GM19395 (cell line): ENCODE measurements at regions not wholly inside any gene's neighbourhood (a gene's known extent, or its start where the extent isn't known, plus 50 kb on each side); places are given as distances from the start of the nearest gene placed in this dataset.
A peak's percentile ranks its signal among the peaks of the same experiment; 100 is the strongest.

Experiments used
- ATAC-seq: cut with Tn5 transposase; IDR thresholded peaks from one replicate; pipeline ENCODE4 v1.9.1; 2021; ENCODE audit warnings: mild to moderate bottlenecking, moderate library complexity; ENCODE audit not compliant: unreplicated experiment

DNA sequence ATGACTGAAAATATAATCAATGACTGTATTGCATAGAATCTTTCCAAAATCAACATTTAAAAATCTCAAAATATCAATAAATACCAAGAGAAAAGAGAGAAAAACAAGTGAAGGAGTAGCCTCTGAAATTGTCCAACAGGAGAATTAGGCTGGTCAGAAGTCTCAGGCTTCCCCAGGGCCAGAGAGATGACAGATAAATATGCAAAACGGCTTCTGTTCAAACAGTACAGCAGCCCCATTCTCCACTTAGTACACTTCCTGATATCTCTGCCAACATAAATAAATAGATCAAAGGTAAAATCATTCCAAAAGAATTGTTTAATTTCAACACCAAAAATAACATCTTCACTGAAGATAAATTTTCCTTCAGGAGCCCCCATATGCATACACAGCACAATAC lies 204.7 kb upstream of the GABRA2 start:
- no peak for ATAC-seq

DNA sequence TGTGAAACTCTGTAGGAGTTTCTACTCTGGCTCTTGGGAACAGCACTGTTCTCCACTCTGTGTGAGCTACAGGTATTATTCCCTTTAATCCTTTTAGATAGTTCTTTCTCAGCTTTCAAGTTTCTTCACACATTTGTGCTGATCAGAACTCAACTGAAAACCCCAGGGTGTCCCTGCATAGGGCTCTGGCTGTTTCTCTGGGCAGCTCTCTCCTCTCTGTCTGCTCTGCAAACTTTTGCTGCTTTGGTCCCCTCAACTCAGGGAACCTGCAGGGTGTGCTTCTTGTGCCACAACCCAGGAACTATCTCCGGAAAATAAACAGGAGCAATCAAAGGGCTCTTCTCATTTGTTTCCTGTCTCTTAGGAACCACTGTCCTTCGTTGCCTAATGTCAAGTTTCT lies 196.6 kb upstream of the GABRA2 start:
- no peak for ATAC-seq

DNA sequence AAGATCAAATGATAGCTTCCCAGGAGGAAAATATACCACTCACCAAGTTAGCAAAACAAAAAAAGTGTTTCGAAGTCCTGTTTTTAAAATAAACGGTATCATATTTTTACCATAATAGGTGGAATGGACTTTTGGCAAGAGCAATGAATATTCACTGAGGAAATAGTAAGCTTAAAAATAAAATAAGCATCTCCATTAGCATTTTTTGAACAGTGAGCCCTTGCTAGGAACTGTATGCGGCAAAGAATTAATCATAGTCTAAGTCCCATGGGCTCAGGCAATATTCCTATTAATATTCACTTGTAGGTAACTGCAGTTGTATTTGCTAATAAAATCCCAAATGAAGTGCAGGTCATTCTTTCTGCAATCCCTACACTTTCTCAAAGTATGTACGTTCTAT lies 191.7 kb upstream of the GABRA2 start:
- ATAC-seq: no peak

DNA sequence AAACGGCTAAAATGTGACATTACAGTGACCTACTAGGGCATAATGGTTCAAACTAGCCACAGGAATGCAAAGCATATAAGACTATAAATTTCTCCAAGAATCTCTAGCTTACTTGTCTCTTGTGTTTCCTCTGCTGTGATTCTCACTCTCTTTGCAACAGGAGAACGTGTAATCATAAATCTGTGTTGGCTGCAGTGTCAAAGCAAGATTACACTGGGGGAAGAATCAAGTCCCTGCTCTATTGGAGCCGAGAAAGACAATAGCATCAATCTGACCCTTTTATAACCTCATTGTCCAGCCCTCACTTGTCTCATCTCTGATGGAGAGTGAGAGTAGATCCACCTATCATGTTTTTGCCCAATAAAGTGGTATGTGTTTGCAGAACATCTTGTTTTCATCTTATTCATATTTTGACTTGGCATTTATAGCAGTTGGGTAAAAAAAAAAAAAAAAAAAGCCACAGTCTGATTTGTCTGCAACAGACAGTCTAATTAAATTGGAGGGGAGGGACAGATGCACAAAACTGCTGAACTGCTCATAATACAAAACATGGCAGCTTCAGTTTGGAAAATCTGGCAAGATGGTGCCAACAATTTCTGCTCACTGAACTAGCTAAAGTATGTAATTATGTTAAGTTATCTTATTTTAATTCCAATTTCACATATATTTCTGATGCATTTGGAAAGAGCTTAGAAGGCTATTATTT lies 165.0 kb upstream of the GABRA2 start:
- ATAC-seq: no peak

DNA sequence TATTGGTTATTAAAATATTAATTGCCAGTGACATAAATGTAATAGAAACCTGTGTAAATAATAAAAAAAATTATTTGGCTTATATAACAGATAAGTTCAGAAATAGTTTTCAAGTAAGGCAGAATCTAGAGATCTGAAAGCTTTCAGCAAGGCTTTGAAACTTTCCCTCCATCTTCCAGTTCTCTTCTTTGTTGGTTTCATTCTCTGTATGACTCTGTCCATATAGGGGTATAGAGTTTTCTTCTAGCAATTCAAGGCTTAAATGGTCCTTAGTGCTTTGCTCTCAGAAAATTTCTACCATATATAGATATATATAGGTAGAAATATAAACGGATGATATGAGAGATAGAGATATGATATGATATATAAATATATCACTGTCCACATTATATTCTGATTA lies 160.5 kb upstream of the GABRA2 start:
- peak; percentile 78 for ATAC-seq

DNA sequence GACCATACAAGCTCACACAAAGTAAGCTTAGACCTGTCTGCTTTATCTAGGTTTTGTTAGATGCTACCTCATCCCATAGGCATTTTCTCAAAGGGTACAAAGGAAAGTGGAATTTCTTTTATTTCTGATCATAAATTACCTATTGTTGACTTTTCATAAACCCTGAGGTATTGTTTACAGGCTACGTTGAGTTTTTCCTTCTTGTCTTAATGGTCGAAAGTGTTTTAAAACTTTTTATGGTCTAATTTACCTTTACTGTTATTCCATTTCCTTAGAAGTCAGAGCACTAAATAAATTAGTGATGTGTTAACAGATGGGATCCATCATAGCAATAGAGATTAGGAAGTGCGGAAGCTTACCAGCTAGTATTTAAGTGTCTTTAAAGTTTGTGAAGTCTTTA lies 159.2 kb upstream of the GABRA2 start:
- no peak for ATAC-seq

DNA sequence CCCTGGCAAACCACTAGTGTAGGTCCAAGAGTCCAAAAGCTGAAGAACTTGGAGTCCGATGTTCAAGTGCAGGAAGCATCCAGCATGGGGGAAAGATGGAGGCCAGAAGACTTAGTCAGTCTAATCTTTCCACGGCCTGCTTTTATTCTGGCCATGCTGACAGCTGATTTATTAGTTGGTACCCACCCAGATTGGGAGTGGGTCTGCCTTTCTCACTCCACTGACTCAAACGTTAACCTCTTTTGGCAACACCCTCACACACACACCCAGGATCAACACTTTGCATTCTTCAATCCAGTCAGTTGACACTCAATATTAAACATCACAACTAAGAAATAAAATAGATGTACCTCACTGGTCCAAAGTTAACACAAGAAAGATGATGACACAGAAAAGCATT lies 134.8 kb upstream of the GABRA2 start:
- ATAC-seq: no peak

DNA sequence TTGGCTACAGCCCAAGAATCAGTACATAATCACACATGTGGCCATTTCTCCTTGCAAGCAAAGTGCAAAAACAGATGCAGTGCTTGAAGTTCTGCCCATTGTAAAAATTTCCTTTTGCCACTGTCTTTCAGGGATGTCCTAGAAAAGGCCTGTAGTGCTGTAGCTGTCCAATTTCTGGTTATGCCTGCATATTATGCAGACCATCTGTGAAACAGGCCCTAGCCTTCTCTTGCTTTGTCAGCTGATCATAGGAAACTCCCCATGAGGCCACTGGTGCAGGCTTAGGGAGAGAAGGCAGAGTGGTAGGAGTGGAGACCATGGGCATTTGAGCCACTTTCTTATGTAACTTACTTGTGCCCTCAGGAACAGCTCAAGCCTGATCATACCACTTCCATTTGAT lies 130.4 kb upstream of the GABRA2 start:
- ATAC-seq: no peak

DNA sequence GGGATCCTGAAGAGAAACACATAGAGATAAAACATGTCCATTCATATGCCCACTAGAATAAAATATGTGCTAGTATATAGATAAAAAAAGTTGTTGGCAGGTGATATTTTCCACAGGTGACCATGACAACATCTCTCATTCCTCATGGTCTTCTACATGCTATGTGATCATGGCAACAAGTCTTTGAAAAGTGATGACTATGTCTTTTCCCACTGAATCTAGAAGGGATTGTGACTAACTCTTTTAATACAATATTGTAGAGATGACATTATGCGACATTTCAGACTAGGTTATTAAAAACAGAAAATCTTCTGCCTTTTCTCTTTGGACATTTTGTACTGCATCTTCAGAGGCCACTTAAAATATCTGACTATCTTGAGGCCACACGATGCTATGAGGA lies 126.0 kb upstream of the GABRA2 start:
- ATAC-seq: no peak

DNA sequence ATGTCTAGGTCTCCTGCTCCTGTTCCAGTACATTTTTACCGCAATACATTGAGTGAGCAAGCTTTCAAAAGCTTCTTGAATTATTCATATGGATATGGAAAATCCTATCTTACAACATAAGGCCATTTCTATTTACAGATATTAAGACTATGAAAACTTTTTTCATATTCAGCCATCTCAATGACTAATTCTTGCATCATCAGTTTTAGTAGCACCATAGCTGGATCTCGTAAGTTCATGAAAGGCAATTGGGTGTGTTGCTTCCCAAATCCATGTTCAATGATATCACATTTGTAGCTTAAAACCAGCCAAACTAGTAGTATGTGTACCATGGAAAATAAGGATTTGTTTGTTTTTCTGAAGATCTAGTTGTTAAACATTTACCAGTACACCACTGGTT lies 118.3 kb upstream of the GABRA2 start:
- no peak for ATAC-seq

DNA sequence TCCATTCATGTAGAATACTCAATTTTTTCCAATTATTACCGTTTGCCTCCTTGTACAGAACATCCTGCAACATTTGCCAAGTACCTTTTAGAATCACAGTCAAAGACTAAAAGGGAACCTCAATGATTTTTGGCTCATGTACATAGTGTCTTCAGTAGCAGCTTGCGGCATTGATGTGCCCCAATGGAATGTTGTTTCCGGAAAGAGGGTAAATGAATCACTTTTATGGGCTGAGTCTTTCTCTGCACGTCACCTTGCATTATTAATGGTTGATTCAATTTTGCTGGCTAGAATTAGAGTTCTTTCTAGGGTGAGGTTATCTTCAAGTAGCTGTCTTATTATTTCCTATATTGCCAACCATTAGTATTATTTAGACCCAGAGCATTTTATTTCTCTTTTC lies 116.9 kb upstream of the GABRA2 start:
- ATAC-seq: no peak

DNA sequence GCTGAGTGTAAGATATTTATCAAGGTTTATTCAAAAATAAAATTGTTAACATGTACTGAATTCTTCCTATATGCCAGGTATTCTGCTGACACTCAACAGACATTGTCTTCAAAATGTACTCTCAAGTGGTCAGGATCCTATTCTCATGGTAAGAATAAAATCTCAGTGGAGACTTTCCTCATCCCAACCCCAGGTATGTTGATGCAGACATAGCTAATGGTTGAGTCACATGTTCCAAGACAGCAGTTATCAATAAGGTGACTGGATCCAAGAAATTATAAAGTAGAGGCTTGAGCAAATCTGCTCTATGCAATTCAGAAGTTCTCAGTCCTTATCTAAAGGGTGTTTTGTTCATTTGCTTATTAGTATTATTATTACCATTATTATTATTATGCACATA lies 115.2 kb upstream of the GABRA2 start:
- ATAC-seq: no peak

DNA sequence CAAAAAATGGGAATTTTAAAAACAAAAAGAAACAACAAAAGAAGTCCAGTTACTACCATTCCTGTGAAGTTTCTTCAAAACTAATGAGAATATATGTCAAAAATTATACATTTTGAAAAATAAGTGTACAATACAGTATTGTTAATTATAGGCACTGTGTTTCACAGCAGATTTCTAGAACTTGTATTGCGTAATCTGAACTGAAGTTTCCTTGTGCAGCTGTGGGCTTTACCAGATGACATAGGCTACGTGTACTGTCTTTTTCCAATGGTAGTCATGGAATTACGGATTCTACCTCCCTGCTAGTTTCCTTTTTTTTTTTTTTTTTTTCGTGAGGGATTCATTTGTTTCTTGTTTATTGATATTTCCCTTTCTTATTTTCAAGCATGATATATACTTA lies 113.8 kb upstream of the GABRA2 start:
- no peak for ATAC-seq

DNA sequence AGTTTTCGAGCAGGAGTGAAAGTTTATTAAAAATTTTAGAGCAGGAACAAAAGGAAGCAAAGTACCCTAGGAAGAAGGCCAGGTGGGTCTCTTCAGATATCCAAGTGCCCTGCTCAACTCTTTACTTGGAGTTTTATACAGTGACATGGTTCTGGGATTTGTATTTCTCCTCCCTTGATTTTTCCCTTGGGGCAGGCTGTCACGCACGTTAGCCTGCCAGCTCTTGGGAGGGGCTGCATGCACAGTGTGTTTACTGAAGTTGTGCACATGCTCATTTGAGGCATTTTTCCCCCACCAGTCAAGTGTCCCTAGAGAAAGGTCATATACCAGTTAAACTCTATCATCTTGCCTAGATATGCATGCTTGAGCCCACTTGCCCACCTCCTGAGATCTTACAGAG lies 102.5 kb upstream of the GABRA2 start:
- ATAC-seq: no peak

DNA sequence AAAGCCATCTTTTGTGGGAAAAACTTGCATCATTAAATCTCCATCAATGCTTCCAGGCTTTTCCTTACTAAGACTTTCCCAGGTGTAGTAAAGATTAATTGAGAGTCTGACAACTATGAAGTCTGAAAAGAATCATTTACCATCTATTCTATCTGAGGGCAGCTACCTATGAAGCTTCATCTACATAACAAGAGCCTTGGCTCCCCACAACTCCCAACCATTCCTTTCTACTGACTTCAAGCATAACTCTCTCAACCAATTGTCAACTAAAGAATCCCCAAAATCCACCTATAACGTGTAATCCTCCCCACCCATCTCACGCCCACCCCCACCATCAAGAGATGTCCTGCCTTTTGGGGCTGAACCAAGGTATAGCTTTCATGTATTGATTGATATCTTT lies 101.5 kb upstream of the GABRA2 start:
- no peak for ATAC-seq

DNA sequence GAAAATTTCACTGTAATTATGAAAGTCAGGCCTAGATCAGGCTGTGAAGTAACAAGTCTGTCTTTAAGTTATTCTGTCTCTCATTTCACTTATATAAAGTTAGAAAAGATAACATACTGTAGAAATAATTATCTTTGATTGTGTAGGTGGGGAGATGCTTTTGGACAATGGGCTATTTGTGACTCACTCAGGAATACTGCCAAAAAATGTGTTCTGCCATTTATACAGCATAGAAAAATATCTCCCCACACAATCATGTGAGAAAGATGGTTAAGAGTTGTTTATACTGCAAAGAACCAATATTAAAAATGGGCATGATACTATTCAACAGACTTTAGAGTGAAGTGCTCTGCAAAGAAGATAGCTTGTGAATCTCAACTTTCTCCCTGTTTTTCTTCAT lies 95.0 kb upstream of the GABRA2 start:
- ATAC-seq: no peak

DNA sequence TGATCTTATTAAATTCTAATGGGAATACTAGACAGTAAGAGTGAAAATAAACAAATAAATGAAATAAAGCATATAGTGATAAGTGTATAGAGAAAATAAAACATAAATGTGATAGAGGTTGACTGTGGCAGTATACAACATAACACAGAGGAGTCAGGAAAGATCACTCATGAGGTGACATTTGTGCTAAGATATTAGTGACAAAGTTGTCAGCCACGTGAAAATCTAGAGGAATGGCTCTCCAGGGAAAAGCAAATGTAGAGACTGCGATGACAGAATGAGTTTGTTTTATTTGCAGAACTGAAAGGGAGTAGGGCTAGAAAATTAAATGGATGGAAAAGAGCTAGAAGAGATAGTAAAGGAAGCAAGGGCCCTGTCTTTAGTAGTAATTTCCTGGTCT lies 72.8 kb upstream of the GABRA2 start:
- ATAC-seq: no peak

DNA sequence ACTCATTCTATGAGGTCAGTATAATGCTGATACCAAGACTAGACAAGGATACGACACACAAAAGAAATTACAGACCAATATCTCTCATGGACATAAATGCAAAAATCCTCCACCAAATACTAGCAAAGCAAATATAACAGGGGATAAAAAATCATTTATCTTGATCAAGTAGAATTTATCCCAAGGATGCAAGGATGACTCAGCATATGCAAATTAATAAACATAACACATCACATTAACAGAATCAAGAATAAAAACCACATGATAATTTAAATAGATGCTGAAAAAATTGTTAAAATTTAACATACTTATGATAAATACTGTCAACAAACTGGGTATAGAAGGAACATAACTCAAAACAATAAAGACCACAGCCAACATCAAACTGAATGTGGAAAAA lies 69.4 kb upstream of the GABRA2 start:
- ATAC-seq: no peak

DNA sequence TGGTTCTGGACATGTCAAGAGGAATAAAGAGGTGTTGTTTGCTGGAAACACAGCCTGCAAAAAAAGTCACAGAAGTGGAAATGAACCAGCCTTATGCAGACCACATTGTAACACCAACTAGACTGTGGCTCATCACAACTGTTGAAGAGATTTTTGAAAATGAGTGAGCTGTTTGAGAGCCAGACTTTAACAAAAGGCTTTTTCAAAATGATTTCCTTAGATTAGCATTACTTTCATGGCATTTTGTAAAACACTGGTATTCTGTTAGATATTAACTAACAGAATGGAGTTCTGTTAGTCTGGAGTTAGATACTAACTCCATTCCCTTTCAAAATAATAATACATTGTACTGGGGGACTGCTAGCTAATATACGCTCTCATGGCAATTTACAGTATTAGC lies 60.6 kb upstream of the GABRA2 start:
- no peak for ATAC-seq

DNA sequence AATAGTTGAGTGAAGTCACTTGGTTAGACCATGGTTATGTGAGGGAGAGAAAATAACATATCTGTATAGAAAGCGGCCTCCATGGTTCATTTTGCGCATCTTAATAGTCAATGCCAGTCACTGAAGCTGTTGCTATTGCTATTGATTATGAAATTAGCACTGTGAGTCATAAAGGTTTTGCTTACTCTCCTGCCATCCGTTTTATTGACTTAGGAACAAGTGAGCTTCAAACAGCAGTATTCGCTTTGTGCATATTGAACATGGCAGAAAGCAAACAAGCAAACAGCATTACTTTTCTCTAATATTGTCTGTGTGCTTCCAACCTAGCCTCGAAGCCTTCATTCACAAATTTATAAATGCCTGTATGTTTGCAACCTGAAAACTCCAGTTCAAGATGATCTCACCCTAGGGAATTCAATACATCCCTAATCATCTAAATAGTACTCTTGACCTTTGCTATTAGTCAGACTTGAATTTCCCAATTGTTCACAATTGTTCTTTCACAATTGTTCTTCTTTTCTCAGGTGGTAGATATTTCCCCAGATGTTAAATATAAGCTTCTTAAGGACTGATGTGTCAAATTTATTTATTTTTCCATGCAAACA lies 55.9 kb upstream of the GABRA2 start:
- no peak for ATAC-seq

DNA sequence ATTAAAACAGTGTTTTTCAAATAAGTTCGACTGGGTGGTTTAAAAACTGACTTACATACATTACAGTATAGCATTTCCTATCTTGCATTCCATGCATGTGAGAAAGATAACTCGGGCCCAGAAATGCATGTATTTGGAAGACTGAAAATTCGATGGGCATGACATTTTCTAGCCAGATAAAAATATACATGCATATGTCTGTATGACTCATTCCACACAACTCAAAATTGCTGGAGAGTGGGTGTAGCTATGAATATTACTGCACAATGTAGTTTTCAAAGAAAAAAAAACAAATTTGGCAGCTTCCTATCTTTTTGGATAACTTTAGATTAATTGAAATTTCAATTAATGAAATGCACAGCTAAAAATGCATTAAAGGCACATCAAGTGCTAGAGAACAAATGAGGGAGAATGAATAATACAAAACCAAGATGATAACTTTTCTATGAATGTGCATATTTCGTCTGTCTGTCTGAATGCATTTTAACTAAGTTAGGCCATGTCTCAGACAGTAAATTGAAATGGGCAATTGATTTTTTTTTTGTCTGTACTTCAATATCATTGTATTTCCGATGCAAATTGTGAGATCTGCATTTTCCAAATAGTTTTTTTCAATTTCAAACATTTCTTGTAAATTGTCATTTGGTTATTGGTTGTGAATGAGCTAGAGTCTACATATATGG lies 54.5 kb upstream of the GABRA2 start:
- ATAC-seq: no peak

DNA sequence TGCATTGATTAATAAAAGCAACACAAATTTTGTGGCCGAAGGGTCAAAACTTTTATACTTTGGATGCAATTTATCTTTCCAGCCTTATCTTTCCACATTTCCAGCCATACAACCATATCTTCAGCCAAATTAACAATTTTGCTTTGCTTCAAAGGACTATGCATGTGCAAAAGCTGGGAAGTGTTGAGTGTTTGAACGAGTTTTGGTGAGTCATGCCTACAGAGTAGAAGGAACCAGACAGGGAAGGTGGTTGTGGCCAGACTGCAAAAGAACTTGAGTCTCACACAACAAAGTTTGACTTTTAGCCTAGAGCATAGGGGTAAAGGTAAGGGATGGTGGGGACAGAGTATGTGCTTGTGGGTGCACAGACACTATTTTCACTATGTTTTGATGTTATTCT lies 53.0 kb upstream of the GABRA2 start:
- no peak for ATAC-seq
